ENCODE measurements at regions not wholly inside any gene's neighbourhood (a gene's known extent, or its start where the extent isn't known, plus 50 kb on each side); places are given as distances from the start of the nearest gene placed in this dataset.

DNA sequence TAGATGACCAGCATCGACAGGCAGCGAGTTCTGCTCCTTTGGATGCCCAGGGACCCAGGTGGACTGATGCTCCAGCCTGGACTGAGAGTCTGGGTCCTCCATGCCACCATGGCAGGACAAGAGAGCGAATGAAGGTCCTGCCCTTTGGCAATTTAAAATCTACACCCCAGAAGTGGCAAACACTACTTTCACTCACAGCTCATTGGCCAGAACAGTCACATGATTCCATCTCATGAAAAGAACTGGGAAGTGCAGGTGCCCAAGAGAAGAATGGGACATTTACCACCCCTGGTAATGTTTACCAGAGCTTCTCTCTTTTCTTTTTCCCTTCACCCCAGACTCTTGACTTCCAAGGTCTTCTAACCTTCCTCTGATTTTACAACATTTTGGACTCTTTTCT is 87.8 kb upstream of the SLCO3A1 start (continued):
- TF ChIP-seq, protein P1, sequence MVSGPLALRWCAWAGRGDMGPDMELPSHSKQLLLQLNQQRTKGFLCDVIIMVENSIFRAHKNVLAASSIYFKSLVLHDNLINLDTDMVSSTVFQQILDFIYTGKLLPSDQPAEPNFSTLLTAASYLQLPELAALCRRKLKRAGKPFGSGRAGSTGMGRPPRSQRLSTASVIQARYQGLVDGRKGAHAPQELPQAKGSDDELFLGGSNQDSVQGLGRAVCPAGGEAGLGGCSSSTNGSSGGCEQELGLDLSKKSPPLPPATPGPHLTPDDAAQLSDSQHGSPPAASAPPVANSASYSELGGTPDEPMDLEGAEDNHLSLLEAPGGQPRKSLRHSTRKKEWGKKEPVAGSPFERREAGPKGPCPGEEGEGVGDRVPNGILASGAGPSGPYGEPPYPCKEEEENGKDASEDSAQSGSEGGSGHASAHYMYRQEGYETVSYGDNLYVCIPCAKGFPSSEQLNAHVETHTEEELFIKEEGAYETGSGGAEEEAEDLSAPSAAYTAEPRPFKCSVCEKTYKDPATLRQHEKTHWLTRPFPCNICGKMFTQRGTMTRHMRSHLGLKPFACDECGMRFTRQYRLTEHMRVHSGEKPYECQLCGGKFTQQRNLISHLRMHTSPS (CRISPR knock-in tag; IDR thresholded peaks at IDR 0.05; ENCODE audit: low read depth), result no peak
- TF ChIP-seq, protein P2, sequence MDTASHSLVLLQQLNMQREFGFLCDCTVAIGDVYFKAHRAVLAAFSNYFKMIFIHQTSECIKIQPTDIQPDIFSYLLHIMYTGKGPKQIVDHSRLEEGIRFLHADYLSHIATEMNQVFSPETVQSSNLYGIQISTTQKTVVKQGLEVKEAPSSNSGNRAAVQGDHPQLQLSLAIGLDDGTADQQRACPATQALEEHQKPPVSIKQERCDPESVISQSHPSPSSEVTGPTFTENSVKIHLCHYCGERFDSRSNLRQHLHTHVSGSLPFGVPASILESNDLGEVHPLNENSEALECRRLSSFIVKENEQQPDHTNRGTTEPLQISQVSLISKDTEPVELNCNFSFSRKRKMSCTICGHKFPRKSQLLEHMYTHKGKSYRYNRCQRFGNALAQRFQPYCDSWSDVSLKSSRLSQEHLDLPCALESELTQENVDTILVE (CRISPR knock-in tag; IDR thresholded peaks at IDR 0.05), result no peak
- TF ChIP-seq EHMT2 (IDR thresholded peaks at IDR 0.05; ENCODE audit: borderline replicate concordance, low read depth, low read length) (no peak), ZNF337 (CRISPR knock-in tag; IDR thresholded peaks at IDR 0.05; ENCODE audit: borderline replicate concordance, low read depth) (no peak)

DNA sequence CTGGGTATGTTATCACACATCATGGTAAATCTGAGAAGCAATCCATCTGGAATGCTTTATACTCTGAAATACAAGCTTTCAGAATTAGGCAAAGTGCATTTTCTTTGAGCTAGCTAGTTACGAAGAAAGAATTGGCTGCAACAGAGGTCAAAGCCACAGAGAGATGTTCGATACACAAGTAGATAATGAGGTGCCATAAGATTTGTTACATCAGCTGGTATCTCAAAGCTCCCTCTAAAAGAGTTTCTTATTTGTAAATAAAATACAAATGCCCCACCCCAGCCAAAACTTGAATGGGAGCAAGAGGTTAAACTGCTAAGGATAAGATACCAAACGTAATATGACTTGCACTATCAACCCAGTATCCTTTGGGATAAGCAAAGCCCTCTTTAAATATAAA is 84.0 kb upstream of the SLCO3A1 start:
- no peaks in the 10 kb centered on the region for H3K4me1 ChIP-seq (ENCODE audit: insufficient read depth, low read length)
- H2AFZ ChIP-seq (ENCODE audit: low read length), result no peak overlapping the region
- no peaks in the 10 kb centered on the region for H3K9me3 ChIP-seq (ENCODE audit: low read length)
- POLR2A ChIA-PET, result no interaction called here
- no TSS peak for BruUV-seq (replicated peaks)
- CTCF ChIA-PET (ENCODE audit: low intra/inter-chr PET ratio, low total read pairs), result no interaction called here
- DNase-seq (ENCODE audit: low spot score), result no peak
- no peak overlapping the region for H3K27ac ChIP-seq (ENCODE audit: extremely low read length, insufficient read depth, low read length)
- no peaks in the 10 kb centered on the region for H3K79me2 ChIP-seq (ENCODE audit: insufficient read depth, low read length)
- peaks cover 0 to 4% of the 10 kb centered on the region in 2 experiments; a peak in 1 of 5 replicates for H3K27me3 ChIP-seq (ENCODE audit: control insufficient read depth in 1 of 2, insufficient read depth in 2 of 2, low read length in 2 of 2)
- WGBS (ENCODE audit: low lambda C conversion rate), result 20% methylated on average over 3 of the region's 3 CpGs
- no peaks in the 10 kb centered on the region for H3K36me3 ChIP-seq (replicated peaks in 1 of 2; ENCODE audit: control insufficient read depth in 1 of 2, insufficient read depth in 2 of 2, low read length in 2 of 2)
- no peak for FAIRE-seq
- in situ Hi-C loops (cut with HindIII; ENCODE audit: extremely low pct_ligation_motif_present, low pct_unique_long_range_greater_than_20kb) (no loop called here), intact Hi-C loops (cut with micrococcal nuclease; ENCODE audit: unreplicated experiment) (no loop called here)
- no peak for ATAC-seq
- TF ChIP-seq SSRP1 (CRISPR knock-in tag; IDR thresholded peaks at IDR 0.05) (no peak), ZNF232 (CRISPR knock-in tag; IDR thresholded peaks at IDR 0.05; ENCODE audit: borderline replicate concordance) (no peak), REPIN1 (CRISPR knock-in tag; IDR thresholded peaks at IDR 0.05; ENCODE audit: borderline replicate concordance, low read depth) (no peak), HNRNPUL1 (IDR thresholded peaks at IDR 0.05; ENCODE audit: low read depth, low read length) (no peak), SRSF9 (IDR thresholded peaks at IDR 0.05; ENCODE audit: borderline replicate concordance, insufficient read depth, low read depth, low read length, poor library complexity, severe bottlenecking) (no peak), KDM4B (CRISPR knock-in tag; IDR thresholded peaks at IDR 0.05) (no peak), RBFOX2 (IDR thresholded peaks at IDR 0.05; ENCODE audit: low read depth, low read length) (no peak), ZFYVE20 (CRISPR knock-in tag; IDR thresholded peaks at IDR 0.05; ENCODE audit: borderline replicate concordance, low read depth) (no peak), ZFY (CRISPR knock-in tag; IDR thresholded peaks at IDR 0.05) (no peak), MTF2 (CRISPR knock-in tag; IDR thresholded peaks at IDR 0.05; ENCODE audit: borderline replicate concordance) (no peak), SOX5 (CRISPR knock-in tag; IDR thresholded peaks at IDR 0.05; ENCODE audit: borderline replicate concordance) (no peak), GABPB1 (CRISPR knock-in tag; IDR thresholded peaks at IDR 0.05) (no peak), ZNF484 (CRISPR knock-in tag; IDR thresholded peaks at IDR 0.05; ENCODE audit: borderline replicate concordance, low read depth) (no peak)
- TF ChIP-seq, protein P3, sequence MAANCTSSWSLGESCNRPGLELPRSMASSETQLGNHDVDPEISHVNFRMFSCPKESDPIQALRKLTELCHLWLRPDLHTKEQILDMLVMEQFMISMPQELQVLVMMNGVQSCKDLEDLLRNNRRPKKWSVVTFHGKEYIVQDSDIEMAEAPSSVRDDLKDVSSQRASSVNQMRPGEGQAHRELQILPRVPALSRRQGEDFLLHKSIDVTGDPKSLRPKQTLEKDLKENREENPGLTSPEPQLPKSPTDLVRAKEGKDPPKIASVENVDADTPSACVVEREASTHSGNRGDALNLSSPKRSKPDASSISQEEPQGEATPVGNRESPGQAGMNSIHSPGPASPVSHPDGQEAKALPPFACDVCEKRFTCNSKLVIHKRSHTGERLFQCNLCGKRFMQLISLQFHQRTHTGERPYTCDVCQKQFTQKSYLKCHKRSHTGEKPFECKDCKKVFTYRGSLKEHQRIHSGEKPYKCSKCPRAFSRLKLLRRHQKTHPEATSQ (CRISPR knock-in tag; IDR thresholded peaks at IDR 0.05; ENCODE audit: borderline replicate concordance), result no peak
- H3K9ac ChIP-seq (ENCODE audit: insufficient read depth, low read depth, low read length), result no peak overlapping the region
- H3K4me3 ChIP-seq (replicated peaks in 1 of 3; ENCODE audit: insufficient read depth in 1 of 3, low read depth in 2 of 3, low read length in 3 of 3), result no peak overlapping the region
- H4K20me1 ChIP-seq (ENCODE audit: insufficient read depth, low read length), result no peaks in the 10 kb centered on the region
- no peak overlapping the region for H3K4me2 ChIP-seq (ENCODE audit: low read depth, low read length)

Measured in HepG2 (cell line).